ENCODE measurements at regions not wholly inside any gene's neighbourhood (a gene's known extent, or its start where the extent isn't known, plus 50 kb on each side); places are given as distances from the start of the nearest gene placed in this dataset.

- Histone ChIP-seq H3K4me1 (ENCODE audit: control insufficient read depth, extremely low read depth, insufficient read depth, low read length) (no peaks in the 10 kb centered on the region), H3K4me2 (ENCODE audit: insufficient read depth, low read length) (no peak overlapping the region), H3K9ac (replicated peaks; ENCODE audit: extremely low read depth, insufficient read depth, low read length) (no peak overlapping the region), H3K9me1 (replicated peaks; ENCODE audit: control insufficient read depth, extremely low read depth, insufficient read depth, low read length) (no peaks in the 10 kb centered on the region), H3K4me3 (replicated peaks in 1 of 3; ENCODE audit: insufficient read depth in 1 of 3, low read depth in 1 of 3, low read length in 3 of 3) (no peak overlapping the region), H2AFZ (ENCODE audit: low read depth, low read length) (no peak overlapping the region), H3K79me2 (ENCODE audit: control insufficient read depth, insufficient read depth, low read length) (no peaks in the 10 kb centered on the region), H3K9me3 (replicated peaks; ENCODE audit: control insufficient read depth, insufficient read depth, low read length) (no peaks in the 10 kb centered on the region), H3K36me3 (ENCODE audit: control insufficient read depth in 2 of 2, extremely low read depth in 1 of 2, insufficient read depth in 2 of 2, low read length in 2 of 2) (no peaks in the 10 kb centered on the region), H4K20me1 (replicated peaks; ENCODE audit: control insufficient read depth, extremely low read depth, insufficient read depth, low read length) (no peaks in the 10 kb centered on the region), H3K27ac (ENCODE audit: insufficient read depth, low read depth, low read length) (no peak overlapping the region), H3K27me3 (ENCODE audit: control insufficient read depth in 2 of 2, insufficient read depth in 2 of 2, low read length in 2 of 2) (peaks cover 12 to 24% of the 10 kb centered on the region in 2 experiments)
- intact Hi-C loops (cut with micrococcal nuclease) (no loop called here), dilution Hi-C loops (cut with MboI; ENCODE audit: extremely low pct_ligation_motif_present, low sequenced_read_pairs) (no loop called here)
- DNase-seq (ENCODE audit: low read depth, low spot score) (no peak), FAIRE-seq (no peak)
- POLR2A ChIA-PET, result no interaction called here
- CTCF ChIA-PET, result no interaction called here
- no peak for TF ChIP-seq EZH2 (IDR thresholded peaks at IDR 0.05; ENCODE audit: borderline replicate concordance, low read depth, low read length, severe bottlenecking)
- no peak for TF ChIP-seq GATA2 (IDR thresholded peaks at IDR 0.05; ENCODE audit: insufficient read depth, insufficient read length, low read depth, low read length)
- TF ChIP-seq JUN (IDR thresholded peaks at IDR 0.05; ENCODE audit: borderline replicate concordance, insufficient read depth, insufficient read length, low read depth), result no peak
- TF ChIP-seq POLR2AphosphoS5 (IDR thresholded peaks at IDR 0.05; ENCODE audit: insufficient read depth, low read depth, low read length), result no peak
- TF ChIP-seq, protein P1, sequence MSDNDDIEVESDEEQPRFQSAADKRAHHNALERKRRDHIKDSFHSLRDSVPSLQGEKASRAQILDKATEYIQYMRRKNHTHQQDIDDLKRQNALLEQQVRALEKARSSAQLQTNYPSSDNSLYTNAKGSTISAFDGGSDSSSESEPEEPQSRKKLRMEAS (IDR thresholded peaks at IDR 0.05; ENCODE audit: insufficient read depth, insufficient read length), result no peak
- BruUV-seq (replicated peaks), result no TSS peak
Measured at GRCh38 chr21:35976929-35977328, 83.4 kb downstream of the SETD4 start.

GRCh38 chr21:35976481-35976880 is 83.8 kb downstream of the SETD4 start:
- intact Hi-C loops (cut with micrococcal nuclease) (no loop called here), dilution Hi-C loops (cut with MboI; ENCODE audit: extremely low pct_ligation_motif_present, low sequenced_read_pairs) (no loop called here)
- Histone ChIP-seq H3K36me3 (ENCODE audit: control insufficient read depth in 2 of 2, extremely low read depth in 1 of 2, insufficient read depth in 2 of 2, low read length in 2 of 2) (no peaks in the 10 kb centered on the region), H3K27ac (ENCODE audit: insufficient read depth, low read depth, low read length) (no peak overlapping the region), H3K4me3 (replicated peaks in 1 of 3; ENCODE audit: insufficient read depth in 1 of 3, low read depth in 1 of 3, low read length in 3 of 3) (no peak overlapping the region), H3K9ac (replicated peaks; ENCODE audit: extremely low read depth, insufficient read depth, low read length) (no peak overlapping the region), H3K9me1 (replicated peaks; ENCODE audit: control insufficient read depth, extremely low read depth, insufficient read depth, low read length) (no peaks in the 10 kb centered on the region), H3K9me3 (replicated peaks; ENCODE audit: control insufficient read depth, insufficient read depth, low read length) (no peaks in the 10 kb centered on the region), H3K27me3 (ENCODE audit: control insufficient read depth in 2 of 2, insufficient read depth in 2 of 2, low read length in 2 of 2) (peaks cover 12 to 24% of the 10 kb centered on the region in 2 experiments), H3K4me1 (ENCODE audit: control insufficient read depth, extremely low read depth, insufficient read depth, low read length) (no peaks in the 10 kb centered on the region), H3K4me2 (ENCODE audit: insufficient read depth, low read length) (no peak overlapping the region), H3K79me2 (ENCODE audit: control insufficient read depth, insufficient read depth, low read length) (no peaks in the 10 kb centered on the region), H4K20me1 (replicated peaks; ENCODE audit: control insufficient read depth, extremely low read depth, insufficient read depth, low read length) (no peaks in the 10 kb centered on the region), H2AFZ (ENCODE audit: low read depth, low read length) (no peak overlapping the region)
- ChIA-PET CTCF (no interaction called here), POLR2A (no interaction called here)
- DNase-seq (ENCODE audit: low read depth, low spot score) (no peak), FAIRE-seq (no peak)
- no peak for TF ChIP-seq MYC (IDR thresholded peaks at IDR 0.05; ENCODE audit: low read depth, low read length)
- TF ChIP-seq, protein P2, sequence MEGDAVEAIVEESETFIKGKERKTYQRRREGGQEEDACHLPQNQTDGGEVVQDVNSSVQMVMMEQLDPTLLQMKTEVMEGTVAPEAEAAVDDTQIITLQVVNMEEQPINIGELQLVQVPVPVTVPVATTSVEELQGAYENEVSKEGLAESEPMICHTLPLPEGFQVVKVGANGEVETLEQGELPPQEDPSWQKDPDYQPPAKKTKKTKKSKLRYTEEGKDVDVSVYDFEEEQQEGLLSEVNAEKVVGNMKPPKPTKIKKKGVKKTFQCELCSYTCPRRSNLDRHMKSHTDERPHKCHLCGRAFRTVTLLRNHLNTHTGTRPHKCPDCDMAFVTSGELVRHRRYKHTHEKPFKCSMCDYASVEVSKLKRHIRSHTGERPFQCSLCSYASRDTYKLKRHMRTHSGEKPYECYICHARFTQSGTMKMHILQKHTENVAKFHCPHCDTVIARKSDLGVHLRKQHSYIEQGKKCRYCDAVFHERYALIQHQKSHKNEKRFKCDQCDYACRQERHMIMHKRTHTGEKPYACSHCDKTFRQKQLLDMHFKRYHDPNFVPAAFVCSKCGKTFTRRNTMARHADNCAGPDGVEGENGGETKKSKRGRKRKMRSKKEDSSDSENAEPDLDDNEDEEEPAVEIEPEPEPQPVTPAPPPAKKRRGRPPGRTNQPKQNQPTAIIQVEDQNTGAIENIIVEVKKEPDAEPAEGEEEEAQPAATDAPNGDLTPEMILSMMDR (IDR thresholded peaks at IDR 0.05; ENCODE audit: extremely low read depth in 1 of 2, insufficient read depth in 1 of 2, low read depth in 1 of 2, low read length in 2 of 2), result no peak
- no peak for TF ChIP-seq POLR2AphosphoS5 (IDR thresholded peaks at IDR 0.05; ENCODE audit: insufficient read depth, low read depth, low read length)
- no peak for TF ChIP-seq POLR2A (IDR thresholded peaks at IDR 0.05; ENCODE audit: low read depth, low read length)
- TF ChIP-seq, protein P1 (IDR thresholded peaks at IDR 0.05; ENCODE audit: insufficient read depth, insufficient read length), result no peak
- no peak for TF ChIP-seq EZH2 (IDR thresholded peaks at IDR 0.05; ENCODE audit: borderline replicate concordance, low read depth, low read length, severe bottlenecking)
- TF ChIP-seq FOS (IDR thresholded peaks at IDR 0.05; ENCODE audit: borderline replicate concordance, insufficient read depth, low read length), result no peak
- TF ChIP-seq GATA2 (IDR thresholded peaks at IDR 0.05; ENCODE audit: insufficient read depth, insufficient read length, low read depth, low read length), result no peak
- no peak for TF ChIP-seq JUN (IDR thresholded peaks at IDR 0.05; ENCODE audit: borderline replicate concordance, insufficient read depth, insufficient read length, low read depth)
- no TSS peak for BruUV-seq (replicated peaks)

All from endothelial cell of umbilical vein (primary cell).